LoVo (cell line): ENCODE measurements at regions not wholly inside any gene's neighbourhood (a gene's known extent, or its start where the extent isn't known, plus 50 kb on each side); places are given as distances from the start of the nearest gene placed in this dataset.
"Not testable (repeated sequence)": the region's sequence is repeated elsewhere in the genome, so short reads cannot be mapped to it uniquely, and the experiment has no call there.

Experiments
- DNase-seq: peaks from one replicate; pipeline ENCODE4 v3.0.0-alpha.2; 2016; ENCODE audit warnings: low spot score

DNA sequence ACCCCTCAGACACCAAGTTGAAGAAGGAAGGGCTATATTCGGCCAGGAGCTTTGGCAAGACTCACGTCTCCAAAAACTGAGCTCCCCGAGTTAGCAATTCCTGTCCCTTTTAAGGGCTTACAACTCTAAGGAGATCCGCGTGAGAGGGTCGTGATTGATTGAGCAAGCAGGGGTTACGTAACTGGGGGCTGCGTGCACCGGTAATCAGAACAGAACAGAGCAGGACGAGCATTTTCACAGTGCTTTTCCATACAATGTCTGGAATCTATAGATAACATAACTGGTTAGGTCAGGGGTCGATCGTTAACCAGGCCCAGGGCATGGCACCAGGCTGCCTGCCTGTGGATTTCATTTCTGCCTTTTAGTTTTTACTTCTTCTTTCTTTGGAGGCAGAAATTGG is 245.3 kb upstream of the MME start:
- DNase-seq, result not testable (repeated sequence)

DNA sequence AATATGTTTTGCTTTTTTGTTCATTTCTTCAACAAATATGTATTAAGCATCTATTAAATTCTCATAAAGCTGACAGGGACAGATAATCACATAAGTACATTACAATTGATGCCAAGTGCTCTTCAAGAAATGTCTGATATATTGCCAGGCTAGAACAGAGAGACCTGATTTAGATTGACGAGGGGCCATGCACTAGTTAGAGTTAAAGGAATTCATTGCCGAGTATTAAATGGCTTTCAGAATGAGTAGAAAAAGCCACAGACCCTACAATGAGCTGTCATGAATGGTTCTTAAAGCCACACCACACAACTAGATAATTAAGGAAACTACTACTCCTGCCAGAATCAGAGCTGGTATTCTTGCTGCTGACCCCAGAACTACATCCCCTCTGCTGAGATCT is 250.2 kb upstream of the MME start:
- DNase-seq, result no peak

DNA sequence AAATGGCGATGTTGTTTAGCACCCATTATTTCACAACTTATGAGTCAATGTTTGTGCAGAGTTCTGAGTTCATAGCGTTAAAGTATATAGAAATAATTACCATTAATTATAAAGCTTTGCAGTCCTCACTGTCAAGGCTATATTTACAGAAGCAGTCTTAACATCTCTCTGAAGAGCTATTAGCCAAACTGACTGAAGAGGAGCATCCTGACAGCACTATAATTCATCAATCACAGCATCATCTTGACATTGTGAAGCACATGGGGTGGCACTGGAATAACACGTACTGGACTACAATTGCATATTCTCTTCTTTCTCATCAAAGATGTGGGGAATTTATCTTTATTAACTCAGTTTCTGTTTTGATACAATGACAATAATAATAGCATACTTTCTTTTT is 260.6 kb upstream of the MME start:
- no peak for DNase-seq

DNA sequence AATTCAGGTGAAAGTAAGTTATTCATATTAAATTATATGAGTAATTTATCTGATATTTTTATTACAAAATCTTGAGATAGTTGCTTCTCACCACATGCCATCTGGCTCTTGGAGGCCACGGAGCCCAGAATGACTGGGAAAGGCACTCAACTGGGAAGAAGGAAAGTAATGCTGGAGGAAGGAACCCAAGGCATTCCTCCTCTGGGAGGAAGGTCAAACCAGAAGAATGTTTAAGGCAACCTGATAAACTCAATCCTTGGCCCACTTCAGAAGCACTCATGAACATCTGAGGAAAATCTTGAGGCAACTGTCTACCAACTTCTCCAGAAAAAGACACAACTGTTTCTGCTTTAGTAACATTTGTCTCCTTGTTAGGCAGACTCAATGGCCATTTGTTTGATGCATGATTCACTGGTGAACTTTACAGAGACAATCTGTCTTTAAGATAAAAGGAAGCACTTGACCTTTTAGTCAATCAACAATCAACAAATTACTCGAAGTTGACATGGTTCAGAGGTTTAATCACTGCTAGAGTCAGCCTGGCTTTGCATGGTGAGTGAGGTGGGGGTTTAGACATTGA is 261.4 kb upstream of the MME start:
- DNase-seq, result no peak

DNA sequence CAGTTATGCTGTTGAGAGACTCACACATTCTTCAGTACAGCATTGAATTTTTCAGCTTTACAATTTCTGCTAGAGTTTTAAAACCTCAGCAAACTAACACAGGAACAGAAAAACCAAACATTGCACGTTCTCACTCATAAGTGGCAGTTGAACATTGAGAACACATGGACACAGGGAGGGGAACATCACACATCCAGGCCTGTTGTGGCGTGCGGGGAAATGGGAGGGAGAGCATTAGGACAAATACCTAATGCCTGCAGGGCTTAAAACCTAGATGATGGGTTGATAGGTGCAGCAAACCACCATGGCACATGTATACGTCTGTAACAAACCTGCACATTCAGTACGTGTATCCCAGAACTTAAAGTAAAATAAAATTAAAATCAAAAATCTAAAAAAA is 270.1 kb upstream of the MME start:
- not testable (repeated sequence) for DNase-seq

DNA sequence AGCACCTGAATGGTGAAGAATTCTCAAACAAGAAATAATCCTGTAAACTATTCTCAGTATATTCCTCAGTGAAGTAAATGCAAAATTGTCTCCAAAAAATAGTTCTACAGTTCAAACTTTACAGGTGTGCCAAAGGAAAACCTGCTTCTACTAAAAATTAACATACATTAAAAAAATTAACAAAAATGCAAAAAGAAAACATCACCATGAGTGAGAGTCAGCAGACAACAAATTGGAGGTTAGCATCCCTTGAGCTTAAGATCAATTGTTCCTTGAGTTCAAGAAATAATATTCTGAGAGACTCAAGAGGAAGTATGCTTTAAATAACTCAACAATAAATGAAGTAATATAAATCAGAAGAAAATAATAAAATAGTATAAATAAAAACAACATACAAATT is 278.4 kb upstream of the MME start:
- no peak for DNase-seq

DNA sequence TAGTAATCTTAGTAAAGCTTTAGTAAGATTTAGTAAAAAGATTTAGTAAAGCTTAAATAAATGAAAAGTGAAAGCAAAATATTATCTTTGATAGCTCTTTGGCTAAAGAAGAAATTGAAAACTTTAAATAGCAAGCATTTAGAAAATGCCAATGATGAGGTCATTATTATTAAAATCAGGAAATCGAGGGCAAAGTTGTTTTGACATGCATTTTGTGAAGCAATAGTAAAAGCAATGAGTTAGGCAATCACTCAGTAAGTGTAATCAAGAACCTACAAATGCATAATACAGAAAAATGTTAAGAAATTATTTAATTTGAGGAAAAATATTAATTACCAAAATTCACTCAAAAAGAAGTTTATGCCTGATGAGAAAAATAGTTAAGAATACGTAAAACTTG is 280.3 kb upstream of the MME start:
- no peak for DNase-seq

DNA sequence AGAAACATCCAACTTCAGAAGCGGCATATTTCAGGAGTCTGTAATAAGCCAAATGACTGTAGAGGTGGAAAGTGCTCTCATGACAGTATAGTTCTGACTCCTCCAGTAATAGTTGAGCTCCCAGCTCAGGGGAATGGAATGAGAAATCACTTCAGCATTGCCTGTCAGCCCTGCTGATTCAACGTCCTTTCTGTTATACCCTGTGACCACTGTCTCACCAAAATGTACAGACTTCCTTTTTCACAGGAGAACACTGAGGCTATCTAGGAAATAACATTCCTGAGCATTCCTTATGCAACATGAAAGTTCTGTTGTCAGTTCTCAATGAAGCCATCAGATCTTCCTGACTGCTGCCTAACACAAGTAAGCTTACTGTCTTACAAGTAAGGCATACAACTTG is 284.5 kb upstream of the MME start:
- DNase-seq, result no peak

DNA sequence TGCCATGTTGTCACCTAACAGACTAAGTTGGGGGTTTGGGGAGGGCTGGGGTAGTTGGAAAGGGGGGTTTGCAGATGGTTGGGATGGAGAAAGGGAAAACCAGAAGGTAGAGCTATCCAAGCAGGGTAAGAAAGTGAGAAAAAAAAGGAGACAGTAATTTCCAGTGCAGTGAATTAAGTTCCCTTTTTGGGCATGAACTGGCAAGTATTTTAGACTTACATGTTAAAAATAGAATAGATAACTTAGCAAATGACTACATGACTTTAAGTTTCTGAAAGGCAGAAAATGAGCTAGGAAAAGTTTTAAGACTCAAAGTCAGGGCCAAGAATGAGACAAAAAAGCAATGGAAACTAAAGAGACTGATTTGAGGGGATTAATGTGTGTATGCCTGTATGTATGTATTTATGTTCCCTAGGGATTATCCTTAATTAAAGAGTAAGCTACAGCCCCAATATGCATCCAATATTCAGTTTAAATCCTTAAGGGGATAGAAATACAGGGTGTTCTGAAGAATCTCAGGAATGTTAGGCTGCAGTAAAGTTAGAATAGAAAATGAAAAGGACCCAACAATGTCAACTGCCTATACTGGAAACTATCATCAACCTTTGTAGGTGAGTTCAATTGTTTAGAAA is 285.2 kb upstream of the MME start:
- no peak for DNase-seq

DNA sequence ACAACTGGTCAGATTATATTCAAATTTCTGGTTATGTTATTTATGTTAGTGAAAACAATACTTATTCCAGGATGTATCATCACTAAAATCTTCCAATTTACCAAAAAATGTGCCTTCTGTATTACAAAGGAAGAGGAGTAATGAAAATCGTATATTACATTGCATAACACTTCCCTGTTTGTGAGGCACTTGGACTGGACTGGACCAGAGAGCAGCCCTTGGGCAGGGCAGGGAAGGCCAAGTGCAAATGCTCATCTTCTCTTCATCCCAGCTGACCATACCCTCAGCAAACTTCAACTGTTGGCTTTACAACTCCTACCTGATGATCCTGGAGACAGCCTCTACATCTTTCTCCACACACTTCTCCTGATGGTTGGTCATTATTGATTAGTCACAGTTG is 285.7 kb upstream of the MME start:
- no peak for DNase-seq

DNA sequence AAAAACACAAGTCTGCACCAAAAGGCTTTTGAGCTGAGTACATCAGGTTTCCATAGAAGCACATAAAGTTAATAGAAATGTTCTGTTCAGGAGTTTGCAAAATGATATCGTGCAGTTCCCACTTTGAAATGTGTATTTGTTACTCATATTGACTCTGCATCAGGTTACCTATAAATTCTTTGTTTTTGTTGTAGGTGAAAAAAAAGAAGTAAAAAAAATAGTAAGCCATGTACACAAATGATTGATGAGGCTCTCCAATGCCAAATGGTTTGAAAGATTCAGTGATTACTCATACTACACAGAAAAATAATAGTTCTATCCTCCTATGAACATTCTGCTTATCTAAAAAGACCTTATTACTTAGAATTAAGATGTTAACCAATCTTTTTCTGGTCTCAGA is 287.3 kb upstream of the MME start:
- no peak for DNase-seq

DNA sequence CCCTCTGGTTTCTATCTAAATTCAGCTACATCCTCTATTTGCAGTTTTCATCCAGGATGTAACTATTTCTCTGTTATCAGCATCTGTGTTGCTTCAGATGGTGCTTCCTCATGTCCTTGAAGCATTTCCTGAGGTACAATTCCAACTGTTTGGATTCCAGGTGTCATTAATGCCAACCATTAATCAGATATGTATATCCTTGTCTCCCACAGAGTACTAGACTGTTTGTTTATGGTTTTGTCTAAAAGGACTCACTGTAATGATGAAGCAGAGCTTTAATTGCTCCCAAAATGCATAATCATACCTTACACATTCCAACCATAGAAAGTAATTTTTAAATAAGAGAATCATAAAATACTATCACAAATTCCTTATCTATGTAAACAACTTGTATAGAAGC is 288.5 kb upstream of the MME start:
- DNase-seq, result no peak

DNA sequence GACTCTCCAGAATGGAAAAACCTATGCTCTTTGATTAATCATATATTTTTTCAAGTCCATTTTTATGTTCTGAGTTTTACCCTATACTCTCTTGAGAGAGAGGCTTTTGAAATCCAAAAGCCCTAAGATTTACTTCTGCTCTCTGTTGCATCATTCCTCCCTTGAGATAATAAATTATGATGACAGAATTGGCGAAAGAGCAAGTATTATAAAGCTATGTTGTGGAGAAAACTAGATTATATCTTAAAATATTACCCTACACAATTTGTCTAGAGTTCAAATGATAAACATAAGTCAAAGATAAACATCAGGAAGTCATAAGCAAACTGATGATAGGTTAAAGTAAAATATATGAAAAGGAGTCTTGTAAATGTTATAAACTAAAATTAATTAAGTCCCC is 293.4 kb upstream of the MME start:
- DNase-seq, result no peak

DNA sequence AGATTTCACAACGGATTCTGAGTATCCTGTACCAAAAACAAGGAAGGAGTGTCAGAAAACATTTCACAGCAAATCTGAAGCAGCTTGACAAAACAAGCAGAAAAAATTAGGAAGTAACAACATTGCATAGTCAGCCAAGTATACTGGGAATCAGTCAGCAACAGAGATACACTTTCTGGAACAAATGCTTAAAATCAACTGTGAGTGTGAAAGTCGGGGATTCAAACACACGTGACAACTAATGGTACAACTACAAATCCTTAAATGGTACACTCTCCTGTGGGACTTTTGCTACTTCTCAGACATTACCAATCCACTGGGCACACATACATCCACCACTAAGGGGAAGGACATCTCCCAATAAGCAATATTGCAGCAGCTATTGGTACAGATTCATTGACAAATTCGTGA is 296.6 kb upstream of the MME start:
- no peak for DNase-seq

DNA sequence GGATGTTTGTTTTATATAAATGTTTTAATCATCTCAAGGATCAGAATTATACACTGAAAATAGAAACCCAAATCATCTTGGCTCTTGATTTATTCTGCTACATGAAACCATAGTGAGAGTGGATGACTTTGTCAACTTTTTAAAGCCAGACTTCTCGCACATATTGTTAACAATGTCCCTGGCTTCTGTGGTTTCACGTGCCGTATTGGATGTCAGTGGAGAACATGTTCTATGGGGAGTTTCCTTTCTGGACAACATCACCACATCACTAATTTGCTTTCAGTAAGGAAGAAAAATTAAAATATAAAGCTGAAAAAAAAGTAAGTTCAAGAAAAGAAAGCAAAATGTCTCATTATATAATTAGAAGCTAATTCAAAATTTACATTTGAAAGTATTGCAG is 297.1 kb upstream of the MME start:
- no peak for DNase-seq

DNA sequence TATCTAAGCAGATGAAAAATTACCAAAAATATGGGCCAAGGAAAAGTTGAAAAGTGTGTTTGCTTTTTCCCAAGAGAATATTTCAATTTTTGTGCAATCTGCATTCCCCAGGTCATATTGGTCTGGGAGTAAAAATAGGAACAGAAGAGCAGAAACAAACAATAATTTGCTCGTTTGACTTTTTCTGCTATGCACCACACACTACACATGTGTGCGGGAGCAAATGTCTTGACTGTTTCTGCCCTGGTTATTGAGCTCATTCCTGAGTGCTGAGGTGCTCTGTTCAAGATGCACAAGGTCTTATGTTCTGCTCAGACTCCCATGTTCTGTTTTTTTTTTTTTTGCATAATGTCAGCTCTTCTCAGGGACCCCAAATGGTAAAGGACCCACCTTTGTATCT is 298.0 kb upstream of the MME start:
- no peak for DNase-seq

DNA sequence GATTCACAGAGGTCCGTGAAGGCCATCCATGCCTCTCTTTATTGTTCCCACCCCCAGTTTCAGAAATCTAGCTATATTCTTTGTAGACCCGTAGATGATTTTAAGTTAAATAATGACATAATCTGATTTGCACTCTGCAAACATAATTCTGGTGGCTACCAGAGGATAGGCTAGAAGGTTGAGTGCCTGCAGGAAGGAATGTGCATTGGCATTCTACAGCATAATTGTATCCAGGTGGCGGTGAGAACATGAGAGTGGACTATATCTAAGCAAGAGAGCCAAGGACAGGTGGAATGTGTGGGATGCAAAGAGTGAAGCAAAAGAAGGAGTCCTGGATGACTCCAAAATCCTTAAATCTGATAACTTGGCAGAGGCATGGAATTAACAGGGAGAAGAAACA is 298.5 kb upstream of the MME start:
- no peak for DNase-seq

DNA sequence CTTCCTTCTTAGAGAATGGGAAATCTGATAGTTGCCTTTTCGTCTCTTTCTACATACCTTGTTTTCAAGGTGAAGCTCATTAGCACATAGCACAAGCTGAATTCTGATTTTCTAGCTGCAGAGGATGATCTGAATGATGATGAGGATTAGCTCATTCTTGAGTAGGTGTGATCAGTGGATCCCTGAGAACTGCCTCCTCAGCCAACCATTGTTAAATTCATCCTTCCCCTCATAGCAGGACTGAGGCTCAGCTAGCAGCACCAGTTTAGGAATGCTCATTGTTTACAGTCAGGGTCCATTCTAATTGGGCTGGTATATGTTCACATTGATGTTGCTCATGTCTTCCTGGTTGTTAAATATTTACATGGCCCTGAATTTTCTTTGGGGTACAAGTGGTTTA is 299.9 kb upstream of the MME start:
- no peak for DNase-seq

DNA sequence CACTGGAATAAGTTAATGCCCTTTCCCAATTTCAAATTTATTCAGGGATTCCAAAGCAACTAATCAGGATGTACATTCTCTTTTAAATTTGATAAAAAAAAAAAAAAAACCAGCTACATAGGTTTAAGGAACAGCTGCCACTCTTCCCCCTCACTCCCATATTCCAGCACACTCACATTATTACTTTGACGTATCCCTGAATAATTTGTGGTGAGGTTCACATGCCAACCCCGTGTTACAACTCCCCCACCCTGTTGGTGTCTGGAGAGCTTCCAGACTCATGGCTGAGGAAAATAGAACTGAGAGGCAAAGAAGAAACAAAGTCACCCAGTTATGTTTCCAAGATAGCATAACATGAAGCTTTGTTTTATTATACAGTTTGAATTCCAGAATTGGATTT is 300.5 kb upstream of the MME start:
- DNase-seq, result no peak

DNA sequence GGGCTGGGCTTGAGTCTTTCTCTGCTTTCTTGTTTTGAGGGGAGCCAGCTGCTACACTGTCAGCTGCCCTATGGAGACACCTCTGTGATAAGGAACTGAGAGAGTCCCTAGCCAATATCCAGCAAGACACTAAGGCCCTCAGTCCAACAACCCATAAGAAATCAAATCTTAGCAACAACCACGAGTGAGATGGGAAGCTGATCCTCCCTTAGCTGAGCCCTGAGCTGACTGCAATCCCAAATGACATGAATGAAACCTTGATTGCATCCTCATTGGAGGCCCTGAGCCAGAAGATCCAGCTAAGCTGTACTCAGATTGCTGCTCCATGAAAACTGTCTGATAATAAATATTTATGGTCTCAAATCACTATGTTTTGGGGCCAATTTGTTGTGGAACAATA is 302.1 kb upstream of the MME start:
- no peak for DNase-seq

DNA sequence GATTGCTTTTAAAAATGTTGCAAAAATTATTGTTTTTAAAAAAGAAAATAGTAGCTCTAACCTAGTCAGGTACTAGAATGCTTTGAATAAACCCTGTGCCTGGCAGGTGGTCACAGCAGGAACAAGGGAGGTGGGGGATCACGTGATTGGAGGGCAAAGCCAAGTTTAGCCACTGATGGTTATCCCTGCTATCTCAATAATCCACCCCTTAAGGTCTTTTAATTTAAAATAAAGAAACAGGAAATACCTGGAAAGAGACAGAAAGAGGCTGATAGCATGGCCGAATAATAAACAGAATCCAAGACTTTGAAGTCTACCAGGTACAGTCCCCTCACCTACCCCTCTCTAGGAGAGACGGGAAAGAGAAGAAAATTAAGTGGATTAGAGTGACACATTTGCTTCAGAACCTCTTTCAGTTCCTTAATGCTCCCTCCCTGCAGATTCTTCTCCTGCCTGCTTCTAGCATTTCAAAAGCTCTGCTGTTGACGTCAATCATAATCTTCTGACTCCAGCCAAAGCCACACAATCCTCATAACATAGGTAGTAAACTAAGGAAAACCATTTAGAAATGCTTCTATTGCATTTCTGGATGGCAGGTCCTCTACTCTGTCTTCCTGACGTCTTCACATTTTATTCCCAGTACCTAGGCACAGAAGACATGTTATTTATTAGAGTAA is 303.4 kb upstream of the MME start:
- no peak for DNase-seq

DNA sequence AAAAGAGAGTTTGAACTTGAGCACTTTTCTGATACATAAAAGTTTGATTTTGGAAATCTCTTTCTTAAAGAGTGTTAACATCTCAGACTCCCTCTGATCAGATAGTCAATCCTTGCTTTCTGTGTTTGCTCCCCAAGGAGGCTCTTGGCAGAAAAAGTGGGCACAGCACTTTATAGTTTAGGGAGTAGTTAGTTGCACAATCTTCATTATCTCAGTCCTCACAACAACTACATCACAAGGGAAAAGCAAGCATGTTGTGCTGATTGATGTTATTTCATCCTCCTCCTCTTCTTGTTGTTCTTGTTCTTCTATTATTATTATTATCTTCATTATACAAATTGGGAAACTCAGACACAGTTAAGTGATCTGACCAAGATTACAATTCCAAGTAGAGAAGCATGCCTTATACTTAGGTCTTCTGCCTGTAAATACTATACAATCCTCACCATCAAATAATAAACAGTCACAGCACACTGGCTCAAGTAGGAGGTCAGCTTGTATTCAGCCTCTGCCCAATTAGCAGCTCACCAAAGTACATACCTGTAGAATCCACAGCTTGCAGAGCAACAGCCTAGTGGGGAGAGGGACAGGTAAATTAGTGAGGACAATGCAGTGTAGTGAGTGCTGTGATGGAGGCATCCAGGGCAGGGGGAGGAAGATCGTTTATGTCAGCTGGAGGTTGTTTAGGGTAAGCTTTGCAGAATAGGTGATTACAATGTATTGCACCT is 304.1 kb upstream of the MME start:
- DNase-seq, result no peak

DNA sequence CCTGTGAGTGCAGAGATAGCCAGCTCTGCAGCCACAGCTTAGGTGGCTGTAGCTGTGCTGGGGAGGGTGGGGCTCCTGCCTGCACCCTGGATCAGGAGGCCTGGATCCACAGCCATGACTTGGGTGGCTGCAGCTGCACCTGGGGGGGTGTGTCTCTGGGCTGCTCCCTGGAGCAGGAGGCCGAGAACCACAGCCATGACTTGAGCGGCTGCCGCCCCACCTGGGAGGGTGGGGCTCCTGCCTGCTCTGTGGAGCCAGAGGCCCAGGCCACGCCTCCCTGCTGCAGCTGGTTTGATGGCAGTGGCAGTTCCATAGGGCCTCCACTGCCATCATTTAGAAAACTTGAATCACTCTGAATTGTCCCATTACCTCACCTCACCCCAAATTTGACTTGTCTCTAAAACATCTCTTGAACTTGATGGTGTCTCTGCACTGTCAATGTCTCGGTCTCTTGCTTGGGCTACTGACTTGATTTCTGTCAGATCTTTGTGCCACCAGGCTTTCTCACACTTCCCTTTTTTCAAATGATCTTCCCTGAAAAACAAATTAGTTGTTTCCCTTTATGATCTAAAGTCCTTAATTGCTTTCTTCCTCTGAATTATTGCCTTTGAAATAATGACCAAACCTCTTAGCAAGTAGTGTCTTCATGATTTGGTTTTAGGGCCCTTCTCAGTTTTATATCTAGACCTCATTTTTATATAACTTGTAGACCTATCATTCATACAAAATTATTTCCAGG is 313.2 kb upstream of the MME start:
- DNase-seq, result no peak
